Psoas muscle (tissue), 7 donors: ENCODE measurements at regions not wholly inside any gene's neighbourhood (a gene's known extent, or its start where the extent isn't known, plus 50 kb on each side); places are given as distances from the start of the nearest gene placed in this dataset.

ENCODE experiments used
- ATAC-seq, 4 donors: fragments of 200-7000 bp; cut with Tn5 transposase; one replicate each; pipeline ENCODE4 v1.9.1; 2020; ENCODE audit warnings: moderate library complexity in 3 of 4, mild to moderate bottlenecking in 2 of 4
- DNase-seq, 2 donors: peaks; one replicate each; pipeline ENCODE4 v3.0.0-alpha.2; 2020
- H3K27ac ChIP-seq: fragments of 200-600 bp; one replicate; pipeline ENCODE4 v1.8.0; 2022
- H3K27me3 ChIP-seq, 3 donors: fragments of 200-600 bp in 1 of 3; one replicate each; pipeline versions ENCODE4 v1.6.1 to v1.8.0; 2013 to 2022; ENCODE audit warnings: low read length in 2 of 3, mild to moderate bottlenecking in 2 of 3, moderate library complexity in 1 of 3; ENCODE audit not compliant: insufficient read depth in 3 of 3
- H3K36me3 ChIP-seq, 2 donors: fragments of 200-600 bp in 1 of 2; one replicate each; pipeline versions ENCODE4 v1.6.1 to v1.8.0; 2013 to 2022; ENCODE audit warnings: low read depth in 1 of 2, mild to moderate bottlenecking in 1 of 2, moderate library complexity in 1 of 2; ENCODE audit not compliant: insufficient read depth in 1 of 2
- H3K4me1 ChIP-seq: fragments of 200-600 bp; one replicate; pipeline ENCODE4 v1.8.0; 2022
- H3K4me3 ChIP-seq: fragments of 200-600 bp; one replicate; pipeline ENCODE4 v1.8.0; 2022; ENCODE audit warnings: mild to moderate bottlenecking
- H3K9me3 ChIP-seq: fragments of 200-600 bp; one replicate; pipeline ENCODE4 v1.8.0; 2022
- WGBS, 3 donors: extraction: QIAGEN DNeasy Blood & Tissue Kit; methylation state at CpG; one replicate each; pipeline versions ENCODE4 v1.1.6 to v1.1.7; 2013; 5-methylcytosine and 5-hydroxymethylcytosine counted together
- intact Hi-C, 2 donors: fragments of 100-400 bp; cut with DNase I; formaldehyde crosslinking; loops; one replicate each; pipeline versions ENCODE4 v1.11.0 to v1.14.2; 2022
- TF ChIP-seq, protein P1 (sequence below): fragments of 200-600 bp; IDR thresholded peaks from one replicate; pipeline ENCODE4 v1.8.0; 2022; ENCODE audit warnings: antibody characterized with exemption
- donor health status: healthy with polysubstance abuse.
- donor health status: DM: no; HTN: no; CAD: no; lungs with moderate emphysema.
- donor health status: Bipolar disorder and iron deficiency.
- donor health status: healthy.
- donor health status: DM: yes; HTN: yes; CAD: no.
- donor health status: DM: no; HTN: no; CAD: no.
- donor health status: DM: yes; HTN: yes; CAD: no.

DNA sequence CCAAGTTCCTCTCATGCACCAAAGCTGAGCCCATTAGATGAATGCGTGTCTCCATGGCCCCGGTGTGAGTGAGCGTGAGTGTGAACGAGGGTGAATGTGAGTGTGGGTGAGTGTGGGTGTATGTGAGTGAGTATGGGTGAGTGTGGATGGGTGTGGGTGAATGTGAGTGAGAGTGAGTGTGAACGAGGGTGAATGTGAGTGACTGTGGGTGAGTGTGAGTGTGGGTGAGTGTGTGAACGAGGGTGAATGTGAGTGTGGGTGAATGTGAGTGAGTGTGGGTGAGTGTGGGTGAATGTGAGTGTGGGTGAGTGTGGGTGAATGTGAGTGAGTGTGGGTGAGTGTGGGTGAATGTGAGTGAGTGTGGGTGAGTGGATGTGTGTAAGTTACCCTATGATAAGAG lies 1521.8 kb upstream of the TENM3 start:
- no peak for ATAC-seq

DNA sequence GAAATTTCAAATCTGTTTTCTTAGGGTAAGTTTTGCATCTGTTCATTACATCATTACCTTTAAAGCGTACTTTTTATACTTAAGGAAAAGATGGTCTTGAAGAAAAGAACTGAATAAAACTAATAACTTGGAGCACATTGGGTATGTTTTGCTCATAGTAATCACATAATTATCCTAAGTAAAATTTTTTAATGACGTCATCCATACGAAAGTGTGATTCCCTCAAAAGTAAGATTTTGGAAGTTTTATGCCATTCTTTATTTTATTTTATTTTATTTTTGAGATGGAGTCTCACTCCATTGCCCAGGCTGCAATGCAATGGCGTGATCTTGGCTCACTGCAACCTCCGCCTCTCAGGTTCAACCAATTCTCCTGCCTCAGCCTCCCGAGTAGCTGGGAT lies 1516.6 kb upstream of the TENM3 start:
- WGBS, 3 donors = 77 to 86% (median 79%) methylated on average over 6 of the region's 6 CpGs
- no peak for DNase-seq
- TF ChIP-seq, protein P1, sequence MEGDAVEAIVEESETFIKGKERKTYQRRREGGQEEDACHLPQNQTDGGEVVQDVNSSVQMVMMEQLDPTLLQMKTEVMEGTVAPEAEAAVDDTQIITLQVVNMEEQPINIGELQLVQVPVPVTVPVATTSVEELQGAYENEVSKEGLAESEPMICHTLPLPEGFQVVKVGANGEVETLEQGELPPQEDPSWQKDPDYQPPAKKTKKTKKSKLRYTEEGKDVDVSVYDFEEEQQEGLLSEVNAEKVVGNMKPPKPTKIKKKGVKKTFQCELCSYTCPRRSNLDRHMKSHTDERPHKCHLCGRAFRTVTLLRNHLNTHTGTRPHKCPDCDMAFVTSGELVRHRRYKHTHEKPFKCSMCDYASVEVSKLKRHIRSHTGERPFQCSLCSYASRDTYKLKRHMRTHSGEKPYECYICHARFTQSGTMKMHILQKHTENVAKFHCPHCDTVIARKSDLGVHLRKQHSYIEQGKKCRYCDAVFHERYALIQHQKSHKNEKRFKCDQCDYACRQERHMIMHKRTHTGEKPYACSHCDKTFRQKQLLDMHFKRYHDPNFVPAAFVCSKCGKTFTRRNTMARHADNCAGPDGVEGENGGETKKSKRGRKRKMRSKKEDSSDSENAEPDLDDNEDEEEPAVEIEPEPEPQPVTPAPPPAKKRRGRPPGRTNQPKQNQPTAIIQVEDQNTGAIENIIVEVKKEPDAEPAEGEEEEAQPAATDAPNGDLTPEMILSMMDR = no peak

More for the DNA sequence above, 1521.8 kb upstream of the TENM3 start:
- no peak overlapping the region for H3K27ac ChIP-seq
- no peaks in the 10 kb centered on the region for H3K27me3 ChIP-seq
- TF ChIP-seq, protein P1 = no peak
- H3K36me3 ChIP-seq = no peaks in the 10 kb centered on the region
- 73 to 91% (median 86%) methylated on average over 6 of the region's 6 CpGs for WGBS, 3 donors
- DNase-seq = no peak
- intact Hi-C loops = no loop called here
- H3K4me1 ChIP-seq = no peaks in the 10 kb centered on the region
- no peak overlapping the region for H3K4me3 ChIP-seq
- H3K9me3 ChIP-seq = no peaks in the 10 kb centered on the region

DNA sequence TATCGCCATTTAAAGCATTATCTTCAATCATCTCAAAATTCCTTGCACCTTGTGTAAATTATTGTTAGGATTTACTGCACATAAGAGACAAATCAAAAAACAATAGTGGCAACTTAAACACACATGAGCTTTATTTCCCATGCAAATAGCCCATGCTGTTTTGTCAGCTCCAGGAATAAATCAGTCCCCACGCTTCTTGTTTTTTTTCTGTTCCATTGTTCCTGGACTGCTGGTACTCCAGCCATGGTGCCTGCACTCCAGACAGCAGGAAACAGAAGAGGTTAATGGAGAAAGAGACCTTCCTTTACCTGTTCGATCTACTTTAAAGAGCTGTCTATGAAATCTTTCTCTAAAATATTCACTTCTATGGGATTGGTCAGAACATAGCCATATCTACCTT lies 1515.7 kb upstream of the TENM3 start:
- TF ChIP-seq, protein P1 = no peak
- no peaks in the 10 kb centered on the region for H3K36me3 ChIP-seq

More for the DNA sequence above, 1516.6 kb upstream of the TENM3 start:
- no peak overlapping the region for H3K4me3 ChIP-seq
- intact Hi-C loops = no loop called here
- H3K36me3 ChIP-seq = no peaks in the 10 kb centered on the region
- no peak for ATAC-seq
- H3K4me1 ChIP-seq = no peaks in the 10 kb centered on the region
- H3K9me3 ChIP-seq = no peaks in the 10 kb centered on the region
- no peak overlapping the region for H3K27ac ChIP-seq
- no peaks in the 10 kb centered on the region for H3K27me3 ChIP-seq

GRCh38 chr4:180734753-180735432 lies 1508.3 kb upstream of the TENM3 start:
- no peaks in the 10 kb centered on the region for H3K27me3 ChIP-seq
- no peaks in the 10 kb centered on the region for H3K4me1 ChIP-seq
- intact Hi-C loops = no loop called here
- TF ChIP-seq, protein P1 = no peak
- no peak for DNase-seq
- H3K27ac ChIP-seq = no peak overlapping the region
- H3K9me3 ChIP-seq = no peaks in the 10 kb centered on the region
- 71 to 76% (median 74%) methylated on average over 7 of the region's 7 CpGs for WGBS, 3 donors
- H3K36me3 ChIP-seq = no peaks in the 10 kb centered on the region
- H3K4me3 ChIP-seq = no peak overlapping the region
- no peak for ATAC-seq

More for the DNA sequence above, 1515.7 kb upstream of the TENM3 start:
- Histone ChIP-seq H3K4me3 (no peak overlapping the region), H3K27ac (no peak overlapping the region), H3K27me3 (no peaks in the 10 kb centered on the region), H3K4me1 (no peaks in the 10 kb centered on the region), H3K9me3 (no peaks in the 10 kb centered on the region)
- ATAC-seq (no peak), DNase-seq (no peak)
- intact Hi-C loops = no loop called here
- 72 to 76% (median 72%) methylated on average over 3 of the region's 3 CpGs for WGBS, 3 donors

DNA sequence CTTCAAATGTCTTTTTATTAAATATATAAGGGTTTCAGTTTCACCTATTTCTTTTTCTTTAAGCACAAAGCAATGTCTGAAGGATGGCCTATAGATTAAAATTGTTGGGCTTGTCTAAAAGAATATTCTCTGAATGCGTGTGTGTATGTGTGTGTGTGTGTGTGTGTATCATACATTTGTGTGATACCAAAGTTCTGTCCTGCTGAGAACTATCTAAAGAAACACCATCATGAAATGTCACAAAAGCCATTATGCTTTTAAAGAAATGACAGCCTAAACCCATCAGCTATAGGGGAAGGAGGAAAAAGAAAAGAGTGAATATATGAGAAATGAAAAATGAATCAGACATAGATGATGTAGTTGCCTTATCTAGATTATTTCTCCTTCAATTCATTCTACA lies 1501.5 kb upstream of the TENM3 start:
- H3K27me3 ChIP-seq = no peaks in the 10 kb centered on the region
- 67 to 88% (median 88%) methylated on average over 1 of the region's 1 CpG for WGBS, 3 donors
- no peaks in the 10 kb centered on the region for H3K9me3 ChIP-seq
- intact Hi-C loops = no loop called here
- H3K4me3 ChIP-seq = no peak overlapping the region
- TF ChIP-seq, protein P1 = no peak
- no peak overlapping the region for H3K27ac ChIP-seq
- no peaks in the 10 kb centered on the region for H3K36me3 ChIP-seq
- ATAC-seq (no peak), DNase-seq (no peak)
- H3K4me1 ChIP-seq = no peaks in the 10 kb centered on the region
